RWPE2 (cell line): ENCODE measurements at regions not wholly inside any gene's neighbourhood (a gene's known extent, or its start where the extent isn't known, plus 50 kb on each side); places are given as distances from the start of the nearest gene placed in this dataset.

Experiments
- ATAC-seq: fragments of 200-7000 bp; cut with Tn5 transposase; 3 replicates; pipeline ENCODE4 v1.9.1; 2021; ENCODE audit warnings: low read depth
- DNase-seq: peaks from one replicate; pipeline ENCODE4 v3.0.0-alpha.2; 2020; ENCODE audit warnings: low spot score
- H3K27ac ChIP-seq: fragments of 450-650 bp; 2 replicates; pipeline ENCODE4 v1.5.1; 2017; ENCODE audit warnings: mild to moderate bottlenecking; ENCODE audit not compliant: poor library complexity, severe bottlenecking
- H3K27me3 ChIP-seq: fragments of 250-450 bp; sonication (Bioruptor Pico); 2 replicates; pipeline ENCODE4 v1.5.1; 2021; ENCODE audit warnings: mild to moderate bottlenecking, moderate library complexity; ENCODE audit not compliant: insufficient read depth, poor library complexity, severe bottlenecking
- H3K36me3 ChIP-seq: fragments of 250-450 bp; sonication (Bioruptor Pico); 2 replicates; pipeline ENCODE4 v1.5.1; 2020; ENCODE audit warnings: low read depth, mild to moderate bottlenecking, moderate library complexity
- H3K4me1 ChIP-seq: fragments of 250-450 bp; sonication (Bioruptor Pico); 2 replicates; pipeline ENCODE4 v1.5.1; 2021; ENCODE audit warnings: mild to moderate bottlenecking, moderate library complexity; ENCODE audit not compliant: insufficient read depth, poor library complexity, severe bottlenecking
- H3K4me3 ChIP-seq: fragments of 250-450 bp; sonication (Bioruptor Pico); 2 replicates; pipeline ENCODE4 v1.5.1; 2021; ENCODE audit warnings: mild to moderate bottlenecking, moderate library complexity; ENCODE audit not compliant: severe bottlenecking
- H3K9me3 ChIP-seq: fragments of 250-450 bp; sonication (Bioruptor Pico); 2 replicates; pipeline ENCODE4 v1.5.1; 2021; ENCODE audit warnings: mild to moderate bottlenecking, moderate library complexity; ENCODE audit not compliant: severe bottlenecking
- CTCF ChIP-seq: fragments of 450-650 bp; IDR thresholded peaks from one replicate; pipeline ENCODE4 v1.5.1; 2017; ENCODE audit warnings: mild to moderate bottlenecking, moderate library complexity; ENCODE audit not compliant: poor library complexity, severe bottlenecking

DNA sequence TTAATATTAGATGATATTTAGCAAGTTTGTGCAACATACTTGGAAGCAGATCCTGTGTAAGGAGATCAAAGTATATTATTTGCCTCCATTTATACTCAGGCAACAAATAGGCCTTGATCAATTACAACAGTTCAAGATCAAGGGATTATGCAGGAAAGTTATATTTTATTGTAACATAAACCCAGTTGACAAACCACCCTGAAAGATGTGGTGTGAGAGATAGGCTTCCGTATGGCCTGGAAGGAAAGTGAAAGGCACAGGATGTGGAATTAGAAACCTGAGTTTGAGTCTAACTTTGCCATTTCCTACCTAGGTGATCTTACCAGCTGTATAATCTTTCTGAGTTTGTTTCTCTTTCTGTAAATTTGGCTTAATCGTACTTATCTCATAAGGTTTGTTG is 284.1 kb downstream of the BMP4 start:
- no peak for DNase-seq

GRCh38 chr14:53670701-53671100 is 285.9 kb downstream of the BMP4 start:
- DNase-seq (no peak), ATAC-seq (peak; percentile 100)
- Histone ChIP-seq H3K4me3 (no peak overlapping the region), H3K4me1 (peaks cover 3% of the 10 kb centered on the region), H3K27ac (no peak overlapping the region), H3K36me3 (no peaks in the 10 kb centered on the region), H3K27me3 (no peaks in the 10 kb centered on the region), H3K9me3 (no peaks in the 10 kb centered on the region)
- TF ChIP-seq CTCF: no peak

More for the DNA sequence above, 284.1 kb downstream of the BMP4 start:
- no peak overlapping the region for H3K27ac ChIP-seq
- H3K36me3 ChIP-seq: no peaks in the 10 kb centered on the region
- H3K4me1 ChIP-seq: peaks cover 3% of the 10 kb centered on the region
- no peak for ATAC-seq
- H3K9me3 ChIP-seq: no peaks in the 10 kb centered on the region
- H3K27me3 ChIP-seq: no peaks in the 10 kb centered on the region
- TF ChIP-seq CTCF: no peak
- H3K4me3 ChIP-seq: no peak overlapping the region

DNA sequence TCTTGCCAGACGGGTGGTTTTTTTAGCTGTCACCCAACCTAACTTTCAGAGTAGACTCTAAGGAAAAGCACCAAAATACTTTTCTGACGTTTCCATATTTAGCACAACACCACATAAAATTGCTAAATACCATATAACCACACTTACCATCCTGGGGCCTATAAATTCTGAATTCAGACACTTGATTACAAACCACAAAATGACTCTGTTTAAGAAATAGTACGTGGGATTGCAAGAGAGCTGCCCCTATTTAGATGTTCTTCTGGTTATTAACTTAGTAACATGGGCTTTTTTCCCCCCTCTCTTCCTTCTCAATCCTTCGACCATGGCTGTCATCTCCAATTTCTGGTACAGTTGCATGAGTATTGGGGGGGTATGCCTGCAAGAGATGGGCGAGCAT is 287.7 kb downstream of the BMP4 start:
- no peaks in the 10 kb centered on the region for H3K27me3 ChIP-seq
- DNase-seq: no peak
- H3K4me3 ChIP-seq: no peak overlapping the region
- no peaks in the 10 kb centered on the region for H3K9me3 ChIP-seq
- H3K36me3 ChIP-seq: no peaks in the 10 kb centered on the region
- no peak for TF ChIP-seq CTCF
- no peak overlapping the region for H3K27ac ChIP-seq
- peaks cover 3% of the 10 kb centered on the region for H3K4me1 ChIP-seq
- ATAC-seq: no peak

DNA sequence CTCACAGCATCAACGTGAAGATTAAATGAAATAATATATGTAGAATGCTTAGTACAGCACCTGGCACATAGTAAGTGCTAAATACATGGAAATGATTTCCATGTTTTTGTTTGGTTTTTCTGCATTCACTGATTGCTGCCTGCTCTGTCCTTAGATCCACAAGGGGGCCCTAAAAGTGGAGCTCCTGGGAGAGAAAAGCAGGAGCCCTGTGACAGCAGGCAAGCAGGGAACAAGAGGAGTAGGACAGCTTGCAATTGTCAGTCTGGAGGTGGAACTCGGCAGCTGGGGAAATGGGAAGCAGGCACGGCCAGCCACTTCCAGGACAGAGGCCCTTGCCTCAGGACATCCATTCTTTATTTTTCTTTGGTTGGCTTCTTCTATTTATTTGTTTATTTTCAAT is 292.9 kb downstream of the BMP4 start:
- peak; percentile 16 for TF ChIP-seq CTCF
- DNase-seq (no peak), ATAC-seq (no peak)
- H3K4me1 ChIP-seq: no peaks in the 10 kb centered on the region
- H3K27me3 ChIP-seq: no peaks in the 10 kb centered on the region
- no peak overlapping the region for H3K27ac ChIP-seq
- no peaks in the 10 kb centered on the region for H3K36me3 ChIP-seq
- H3K9me3 ChIP-seq: no peaks in the 10 kb centered on the region
- no peak overlapping the region for H3K4me3 ChIP-seq

DNA sequence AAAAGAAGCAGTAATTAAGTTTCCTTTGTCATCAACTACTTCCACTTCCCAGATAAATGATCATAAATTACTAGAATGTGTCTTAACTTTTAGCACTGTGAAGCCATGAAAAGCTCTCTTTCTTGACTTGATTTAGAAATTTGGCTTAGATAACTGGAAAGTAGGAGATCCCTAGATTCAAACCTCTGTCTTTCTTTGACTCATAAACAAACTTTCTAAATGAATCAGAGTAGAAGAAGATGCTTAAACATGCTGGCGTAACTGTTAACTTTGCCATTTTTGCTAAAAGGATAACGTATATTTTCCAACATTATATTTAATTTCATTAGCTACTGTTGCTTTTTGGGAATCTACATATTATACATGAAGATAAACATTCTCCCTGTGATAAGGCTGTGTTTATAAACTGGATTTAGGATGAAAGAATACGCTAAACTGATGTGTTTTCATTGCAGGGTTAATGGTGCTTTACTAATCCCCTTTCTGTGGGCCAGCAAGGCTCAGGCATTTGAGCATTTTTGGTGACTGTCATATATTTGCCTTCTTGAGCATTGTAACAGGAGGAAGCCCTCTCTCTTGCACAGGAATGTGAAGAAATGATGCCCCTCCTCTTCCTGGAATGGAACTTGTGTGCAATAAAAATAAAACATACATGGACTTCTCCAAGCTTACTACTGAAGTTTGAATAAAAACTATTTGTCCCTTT is 301.4 kb downstream of the BMP4 start:
- ATAC-seq: no peak

More for the DNA sequence above, 301.4 kb downstream of the BMP4 start:
- Histone ChIP-seq H3K27me3 (no peaks in the 10 kb centered on the region), H3K36me3 (no peaks in the 10 kb centered on the region), H3K4me3 (no peak overlapping the region), H3K9me3 (no peaks in the 10 kb centered on the region), H3K27ac (no peak overlapping the region), H3K4me1 (no peaks in the 10 kb centered on the region)
- no peak for TF ChIP-seq CTCF
- no peak for DNase-seq
